GM12865 (cell line): ENCODE measurements at regions not wholly inside any gene's neighbourhood (a gene's known extent, or its start where the extent isn't known, plus 50 kb on each side); places are given as distances from the start of the nearest gene placed in this dataset.

ENCODE experiments used
- DNase-seq: peaks from one replicate; pipeline ENCODE4 v3.0.0; 2010; ENCODE audit warnings: low read depth
- H3K4me3 ChIP-seq: 2 replicates; pipeline ENCODE4 v1.5.1; 2011; ENCODE audit warnings: mild to moderate bottlenecking, low read depth, low read length, control low read depth
- TF ChIP-seq, protein P1 (sequence below): IDR thresholded peaks from 2 replicates; pipeline ENCODE4 v1.5.1; 2011; ENCODE audit warnings: low read length, control low read depth, low read depth, inconsistent platforms; ENCODE audit not compliant: insufficient read depth; ENCODE audit errors: missing control alignments

- peak; percentile 10 for DNase-seq
- TF ChIP-seq, protein P1, sequence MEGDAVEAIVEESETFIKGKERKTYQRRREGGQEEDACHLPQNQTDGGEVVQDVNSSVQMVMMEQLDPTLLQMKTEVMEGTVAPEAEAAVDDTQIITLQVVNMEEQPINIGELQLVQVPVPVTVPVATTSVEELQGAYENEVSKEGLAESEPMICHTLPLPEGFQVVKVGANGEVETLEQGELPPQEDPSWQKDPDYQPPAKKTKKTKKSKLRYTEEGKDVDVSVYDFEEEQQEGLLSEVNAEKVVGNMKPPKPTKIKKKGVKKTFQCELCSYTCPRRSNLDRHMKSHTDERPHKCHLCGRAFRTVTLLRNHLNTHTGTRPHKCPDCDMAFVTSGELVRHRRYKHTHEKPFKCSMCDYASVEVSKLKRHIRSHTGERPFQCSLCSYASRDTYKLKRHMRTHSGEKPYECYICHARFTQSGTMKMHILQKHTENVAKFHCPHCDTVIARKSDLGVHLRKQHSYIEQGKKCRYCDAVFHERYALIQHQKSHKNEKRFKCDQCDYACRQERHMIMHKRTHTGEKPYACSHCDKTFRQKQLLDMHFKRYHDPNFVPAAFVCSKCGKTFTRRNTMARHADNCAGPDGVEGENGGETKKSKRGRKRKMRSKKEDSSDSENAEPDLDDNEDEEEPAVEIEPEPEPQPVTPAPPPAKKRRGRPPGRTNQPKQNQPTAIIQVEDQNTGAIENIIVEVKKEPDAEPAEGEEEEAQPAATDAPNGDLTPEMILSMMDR = no peak
- no peak overlapping the region for H3K4me3 ChIP-seq
These were observed 96.6 kb downstream of the NSMCE3 start for GRCh38 chr15:29172742-29173725.

DNA sequence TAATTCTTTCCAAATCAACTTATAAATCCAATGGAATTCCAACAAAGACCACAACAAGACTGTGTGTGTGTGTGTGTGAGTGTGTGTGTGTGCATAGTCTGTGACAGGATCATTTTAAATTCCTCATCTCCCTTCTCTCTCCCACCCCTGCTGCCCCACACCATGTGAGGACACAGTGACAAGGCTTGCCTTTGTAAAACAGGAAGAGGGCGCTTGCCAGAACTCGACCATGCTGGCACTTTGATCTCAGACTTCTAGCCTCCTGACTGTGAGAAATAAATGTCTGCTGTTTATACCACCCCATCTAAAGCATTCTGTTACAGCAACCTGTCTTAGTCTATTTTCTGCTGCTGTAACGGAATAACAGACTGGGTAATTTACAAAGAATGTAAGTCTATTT, 99.1 kb downstream of the NSMCE3 start:
- DNase-seq = no peak
- TF ChIP-seq, protein P1 = no peak
- no peak overlapping the region for H3K4me3 ChIP-seq
